A172 (cell line): ENCODE measurements at regions not wholly inside any gene's neighbourhood (a gene's known extent, or its start where the extent isn't known, plus 50 kb on each side); places are given as distances from the start of the nearest gene placed in this dataset.
"Not testable (repeated sequence)": the region's sequence is repeated elsewhere in the genome, so short reads cannot be mapped to it uniquely, and the experiment has no call there.

ENCODE experiments used
- DNase-seq: peaks from one replicate; pipeline ENCODE4 v3.0.0-alpha.2; 2015; ENCODE audit warnings: low spot score

- no peak for DNase-seq
Observed at GRCh38 chr3:118637846-118638245, 396.8 kb downstream of the IGSF11 start.

DNA sequence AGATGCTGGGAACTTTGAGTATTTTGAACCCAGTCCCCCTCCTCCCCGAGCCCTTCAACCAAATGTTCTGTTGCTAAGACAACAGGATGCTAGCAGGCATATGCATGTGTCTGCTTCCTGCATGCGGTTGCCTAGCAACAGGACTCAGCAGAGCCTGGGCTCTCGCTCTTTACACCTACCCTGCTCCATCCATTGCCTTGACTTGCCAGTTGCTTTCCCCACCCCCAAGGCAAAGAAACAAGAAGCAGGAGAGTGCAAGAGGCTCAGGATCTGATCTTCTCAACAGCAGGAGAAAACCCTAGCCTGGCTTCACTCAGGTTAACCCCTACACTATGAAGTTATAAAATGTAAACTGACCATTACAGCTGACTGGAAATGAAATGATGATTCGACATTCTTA lies 393.0 kb downstream of the IGSF11 start:
- no peak for DNase-seq

DNA sequence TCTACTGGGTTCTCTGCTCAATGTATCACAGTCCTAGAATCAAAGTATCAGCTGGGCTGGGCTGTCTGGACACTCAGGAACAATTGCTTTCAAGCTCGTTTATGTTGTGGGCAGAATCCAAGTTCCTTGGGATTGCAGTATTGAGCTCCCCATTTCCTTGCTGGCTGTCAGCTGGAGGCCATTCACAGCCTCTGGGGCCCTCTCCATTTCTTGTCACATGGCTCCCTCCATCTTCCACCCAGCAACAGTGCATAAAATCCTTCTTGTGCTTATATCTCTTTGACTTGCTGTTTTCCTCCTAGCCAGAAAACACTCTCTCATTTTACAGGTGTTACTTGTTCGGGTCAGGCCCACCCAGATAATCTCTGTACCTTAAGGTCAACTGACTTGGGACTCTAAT lies 363.5 kb downstream of the IGSF11 start:
- DNase-seq: no peak

GRCh38 chr3:118675305-118675704 lies 359.3 kb downstream of the IGSF11 start:
- DNase-seq: no peak

DNA sequence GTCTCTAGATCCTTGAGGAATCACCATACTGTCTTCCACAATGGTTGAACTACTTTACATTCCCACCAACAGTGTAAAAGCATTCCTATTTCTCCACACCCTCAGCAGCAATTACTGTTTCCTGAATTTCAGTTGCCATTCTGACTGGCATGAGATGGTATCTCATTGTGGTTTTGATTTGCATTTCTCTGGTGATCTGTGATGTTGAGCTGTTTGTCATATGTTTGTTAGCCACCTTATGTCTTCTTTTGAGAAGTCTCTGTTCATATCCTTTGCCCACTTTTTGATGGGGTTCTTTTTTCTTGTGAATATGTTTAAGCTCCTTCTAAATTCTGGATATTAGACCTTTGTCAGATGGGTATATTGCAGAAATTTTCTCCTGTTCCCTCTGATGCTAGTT lies 356.0 kb downstream of the IGSF11 start:
- not testable (repeated sequence) for DNase-seq

GRCh38 chr3:118682921-118683320 lies 351.7 kb downstream of the IGSF11 start:
- no peak for DNase-seq

DNA sequence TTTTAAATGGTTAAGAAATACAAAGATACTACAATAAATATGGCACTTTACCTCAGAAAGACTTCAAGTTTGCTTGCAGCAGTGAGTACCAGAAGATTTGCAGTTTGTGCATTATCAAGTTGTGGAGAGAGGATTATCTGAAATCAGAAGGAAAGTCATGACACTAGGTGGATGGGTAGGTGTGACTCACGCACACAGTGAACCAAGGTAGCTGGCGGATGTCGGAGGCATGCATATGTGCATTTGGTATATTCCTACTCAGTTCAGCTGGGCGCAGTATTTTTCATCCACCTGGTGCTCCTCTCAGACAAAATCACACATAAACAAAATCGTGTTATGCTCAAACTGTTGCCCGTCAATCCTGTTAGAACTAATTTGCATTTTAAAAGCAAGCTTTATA lies 351.0 kb downstream of the IGSF11 start:
- no peak for DNase-seq

DNA sequence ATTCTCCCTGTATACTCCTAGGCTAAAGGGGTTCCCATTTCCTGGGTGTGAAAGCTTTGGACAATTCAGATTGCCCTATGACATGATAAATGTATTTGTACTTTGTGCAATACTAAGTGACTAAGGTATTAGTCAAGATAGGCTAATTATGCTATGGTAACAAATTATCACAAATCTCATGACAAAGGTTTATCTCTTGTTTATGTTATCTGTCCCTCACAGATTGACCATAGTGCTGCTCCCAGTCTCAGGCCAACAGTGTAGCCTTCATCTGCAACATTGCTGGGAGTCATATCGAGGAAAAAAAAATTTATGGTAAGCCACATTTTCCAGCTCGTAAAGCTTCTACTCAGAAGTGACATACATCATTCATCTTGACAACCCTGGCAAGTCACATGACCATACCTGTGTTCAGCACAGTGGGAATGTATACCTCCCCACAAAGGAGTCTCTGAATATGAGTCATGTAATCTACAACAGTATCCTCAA lies 346.2 kb downstream of the IGSF11 start:
- DNase-seq: no peak

GRCh38 chr3:118692416-118692815 lies 342.2 kb downstream of the IGSF11 start:
- no peak for DNase-seq

GRCh38 chr3:118705487-118706219 lies 329.0 kb downstream of the IGSF11 start:
- DNase-seq: no peak

DNA sequence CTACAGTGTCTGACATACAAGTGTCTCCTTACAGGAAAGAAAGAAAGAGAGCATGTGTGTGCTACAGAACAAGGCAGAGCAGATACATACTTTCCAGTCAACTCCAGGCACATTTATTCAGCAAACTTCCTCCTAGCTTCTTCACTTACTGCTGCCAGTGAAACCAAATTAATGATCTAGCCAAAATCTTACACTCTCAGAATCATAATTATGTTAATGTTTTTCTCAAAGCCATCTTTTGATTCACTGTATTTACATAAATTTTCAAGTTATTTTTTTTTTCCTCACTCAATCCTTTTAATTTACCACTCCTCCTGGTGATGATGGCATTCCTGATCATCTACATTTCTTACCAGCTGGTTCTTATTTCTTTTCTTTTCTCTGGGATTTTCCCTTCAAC lies 326.7 kb downstream of the IGSF11 start:
- no peak for DNase-seq

DNA sequence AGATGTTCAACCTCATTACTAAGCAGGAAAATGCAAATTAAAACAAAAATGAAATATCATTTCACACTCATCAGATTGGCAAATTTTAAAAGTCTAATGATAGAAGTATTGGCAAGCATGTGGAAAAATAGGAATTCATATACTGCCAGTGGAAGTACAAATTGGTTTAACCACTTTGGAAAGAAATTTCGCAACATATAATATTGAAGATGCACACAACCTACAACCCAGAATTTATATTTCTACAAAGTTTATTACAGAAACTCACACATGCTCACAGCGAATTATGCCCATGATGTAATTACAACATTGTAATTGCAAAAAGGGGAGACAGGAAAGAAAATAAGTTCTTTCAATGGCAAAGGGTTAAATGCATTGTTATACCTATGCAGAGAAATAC lies 324.1 kb downstream of the IGSF11 start:
- DNase-seq: no peak

GRCh38 chr3:118713502-118714207 lies 321.0 kb downstream of the IGSF11 start:
- no peak for DNase-seq

- DNase-seq: no peak
Observed at GRCh38 chr3:118714800-118715199, 319.8 kb downstream of the IGSF11 start.

- DNase-seq: no peak
Observed at GRCh38 chr3:118729546-118729945, 305.1 kb downstream of the IGSF11 start.

DNA sequence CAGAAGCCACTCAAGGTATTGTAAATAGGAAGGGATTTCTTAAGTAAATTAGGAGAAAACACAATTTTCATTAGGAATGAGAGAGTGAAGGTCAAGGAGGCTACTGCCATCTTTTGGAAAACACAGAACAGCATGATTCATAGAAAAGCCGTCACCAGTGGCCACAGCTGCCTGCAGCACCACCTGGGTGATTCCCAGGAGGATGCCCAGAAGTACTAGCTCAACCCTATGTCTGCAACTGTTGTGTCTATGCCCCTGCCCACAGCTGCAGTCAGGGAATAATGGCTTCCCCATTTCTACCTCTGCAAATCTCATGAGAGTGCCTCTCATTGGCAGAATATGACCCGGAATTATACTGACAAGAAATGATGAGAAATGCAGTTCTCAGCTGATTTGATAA lies 300.0 kb downstream of the IGSF11 start:
- no peak for DNase-seq

DNA sequence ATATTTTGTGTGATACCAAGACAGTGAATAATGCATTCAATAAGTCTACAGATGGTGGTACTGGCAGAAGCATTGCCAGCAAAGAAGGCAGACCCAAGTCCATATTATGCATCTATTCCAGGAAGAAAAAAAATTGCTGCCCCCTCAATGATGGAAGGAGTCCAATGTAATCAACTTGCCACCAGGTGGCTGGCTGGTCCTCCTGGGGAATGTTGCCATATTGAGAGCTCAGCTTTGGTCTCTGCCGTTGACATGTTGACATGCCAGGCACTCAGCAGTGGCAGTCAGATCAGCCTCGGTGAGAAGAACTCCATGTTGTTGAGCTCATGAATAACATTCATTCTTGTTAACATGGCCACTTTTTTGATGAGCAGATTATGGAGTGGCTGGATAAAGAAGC lies 298.5 kb downstream of the IGSF11 start:
- no peak for DNase-seq

GRCh38 chr3:118740722-118741290 lies 293.8 kb downstream of the IGSF11 start:
- no peak for DNase-seq

DNA sequence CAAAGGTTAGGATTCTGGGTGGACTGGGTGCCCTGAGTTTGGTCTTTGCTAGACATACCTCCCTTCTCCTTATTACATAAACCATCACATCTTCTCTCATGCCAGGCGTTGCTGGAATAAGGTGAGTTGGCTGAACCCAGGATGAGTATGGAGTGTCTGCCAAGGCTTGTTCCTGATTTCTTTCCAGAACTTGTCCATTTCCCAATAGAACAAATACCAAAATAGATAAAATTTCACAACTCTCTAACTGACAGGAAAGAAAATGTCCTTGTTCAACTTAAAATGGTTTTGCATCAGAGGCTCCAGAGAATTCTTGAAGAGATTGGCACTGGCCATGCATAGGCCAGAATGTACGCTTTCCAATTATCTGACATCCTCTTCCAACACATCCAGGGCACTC lies 291.9 kb downstream of the IGSF11 start:
- DNase-seq: no peak

GRCh38 chr3:118744186-118744585 lies 290.5 kb downstream of the IGSF11 start:
- DNase-seq: no peak

DNA sequence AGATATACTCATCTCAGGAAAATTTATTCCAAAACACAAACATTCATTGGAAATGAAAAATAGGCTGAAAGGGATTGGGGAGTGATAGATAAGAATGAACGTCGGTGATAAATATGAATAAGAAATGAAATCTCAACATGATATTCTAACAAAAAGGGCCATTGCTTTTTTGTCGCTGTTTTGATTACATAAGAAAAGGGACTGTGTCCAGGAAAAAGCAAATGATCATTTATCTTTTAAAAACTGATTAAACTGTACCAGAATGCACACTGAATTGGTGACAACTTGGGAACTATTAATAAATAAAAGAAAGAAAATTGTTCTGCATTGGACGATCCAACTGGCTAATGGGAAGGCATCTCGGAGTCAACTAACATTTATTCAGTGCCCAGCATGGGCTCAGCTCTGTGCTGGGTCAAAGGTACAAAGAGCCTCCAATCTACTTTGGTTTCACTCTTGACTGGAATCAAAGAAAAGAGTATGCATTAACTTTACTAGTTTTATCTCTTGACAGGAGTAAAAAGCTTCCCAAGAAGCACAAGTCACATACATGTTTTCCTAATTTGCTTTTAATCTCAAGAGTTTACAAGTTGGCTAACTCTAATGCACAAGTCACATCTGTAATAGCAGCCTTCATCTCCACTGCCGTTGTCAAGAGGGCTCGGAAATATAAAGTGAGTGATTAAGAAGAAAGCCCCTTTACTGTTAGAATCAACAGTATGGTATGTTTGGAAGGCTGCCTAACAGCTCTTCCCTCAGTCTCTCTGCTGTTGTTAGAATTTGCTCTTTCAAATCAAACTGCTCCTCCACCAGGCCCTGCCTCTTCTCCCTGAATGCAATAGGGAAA lies 280.0 kb downstream of the IGSF11 start:
- DNase-seq: no peak

- no peak for DNase-seq
Observed at GRCh38 chr3:118755253-118755801, 279.3 kb downstream of the IGSF11 start.
